ENCODE measurements at regions not wholly inside any gene's neighbourhood (a gene's known extent, or its start where the extent isn't known, plus 50 kb on each side); places are given as distances from the start of the nearest gene placed in this dataset.
"Not testable (repeated sequence)": the region's sequence is repeated elsewhere in the genome, so short reads cannot be mapped to it uniquely, and the experiment has no call there.

DNA sequence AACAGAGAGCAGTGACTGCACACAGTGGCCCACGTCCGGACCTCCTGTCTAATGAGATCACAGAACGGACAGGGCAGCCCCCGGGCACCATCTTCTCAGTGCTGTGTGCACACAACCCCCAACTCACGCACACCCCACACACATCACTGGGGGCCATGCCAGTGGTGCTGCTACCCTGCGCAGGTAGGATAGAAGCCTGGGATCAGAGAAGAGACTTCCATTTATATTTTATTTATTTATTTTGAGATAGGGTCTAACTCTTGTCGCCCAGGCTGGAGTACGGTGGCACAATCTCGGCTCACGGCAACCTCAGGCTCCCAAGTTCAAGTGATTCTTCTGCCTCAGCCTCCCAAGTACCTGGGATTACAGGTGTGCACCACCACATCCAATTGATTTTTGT, 71.5 kb upstream of the TNK2 start:
- POLR2A ChIA-PET; CTCF ChIA-PET; DNase-seq (ENCODE audit: extremely low spot score): not testable (repeated sequence)

DNA sequence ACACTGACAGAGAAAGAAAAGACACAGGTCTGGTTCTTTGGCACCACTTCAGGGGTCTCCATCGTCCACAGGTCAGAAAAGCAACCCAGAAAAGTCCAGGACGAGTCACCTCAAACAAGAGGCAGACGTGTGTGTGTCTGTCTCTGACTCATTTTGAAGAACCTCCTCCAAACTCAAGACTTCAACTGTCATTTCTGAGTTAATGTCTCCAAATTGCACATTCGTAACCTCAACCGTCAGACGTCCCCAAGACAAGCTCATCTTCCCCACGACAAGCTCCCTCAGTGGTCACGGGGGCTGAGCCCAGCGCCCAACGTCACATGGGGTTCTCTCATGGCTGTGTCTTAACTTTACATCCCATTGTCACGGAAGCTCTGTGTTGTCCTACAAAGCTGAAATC, 70.2 kb upstream of the TNK2 start:
- POLR2A ChIA-PET; DNase-seq (ENCODE audit: extremely low spot score); CTCF ChIA-PET: not testable (repeated sequence)

DNA sequence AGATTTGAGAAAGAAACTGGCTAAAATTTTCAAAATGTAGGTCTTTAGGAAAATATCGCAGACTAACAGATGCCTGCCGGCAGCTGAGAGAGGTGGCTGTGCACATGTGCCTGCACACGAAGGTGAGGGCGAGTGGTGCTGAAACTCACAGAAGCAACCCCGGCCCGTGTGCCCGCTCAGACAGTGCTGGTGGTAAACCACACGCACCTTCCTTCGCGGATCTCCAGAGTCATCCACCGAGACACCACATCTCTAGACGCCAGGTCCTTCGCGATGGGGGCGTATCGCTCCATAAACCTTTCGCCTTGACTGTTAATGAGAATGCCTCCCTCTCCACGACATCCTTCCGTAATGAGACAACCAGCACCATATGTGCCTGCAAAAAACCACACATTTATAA, 68.5 kb upstream of the TNK2 start:
- CTCF ChIA-PET; POLR2A ChIA-PET; DNase-seq (ENCODE audit: extremely low spot score): not testable (repeated sequence)

DNA sequence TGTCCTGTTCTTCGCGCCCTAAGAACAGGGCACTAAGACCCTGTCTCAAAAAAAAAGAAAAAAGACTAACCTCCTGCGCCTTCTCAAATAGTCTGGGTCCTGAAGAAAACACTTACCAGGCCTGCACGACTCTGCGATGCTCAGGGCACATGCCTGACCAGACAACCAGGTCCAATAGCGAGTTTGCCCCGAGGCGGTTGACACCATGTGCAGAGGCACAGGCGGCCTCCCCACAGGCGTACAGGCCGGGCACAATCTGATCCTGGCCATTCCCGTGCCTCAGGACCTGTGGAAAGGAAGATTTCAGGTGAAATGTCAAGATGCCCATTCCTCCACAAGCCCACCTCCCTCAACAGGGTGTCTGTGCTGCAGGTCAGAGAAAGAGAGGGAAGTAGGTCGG, 65.9 kb upstream of the TNK2 start:
- POLR2A ChIA-PET; CTCF ChIA-PET; DNase-seq (ENCODE audit: extremely low spot score): not testable (repeated sequence)

- POLR2A ChIA-PET; CTCF ChIA-PET; DNase-seq (ENCODE audit: extremely low spot score): not testable (repeated sequence)
Observed at GRCh38 chr3:195970873-195971272, 62.5 kb upstream of the TNK2 start.

- DNase-seq (ENCODE audit: extremely low spot score); POLR2A ChIA-PET; CTCF ChIA-PET: not testable (repeated sequence)
Observed at GRCh38 chr3:195969838-195970776, 61.8 kb upstream of the TNK2 start.

DNA sequence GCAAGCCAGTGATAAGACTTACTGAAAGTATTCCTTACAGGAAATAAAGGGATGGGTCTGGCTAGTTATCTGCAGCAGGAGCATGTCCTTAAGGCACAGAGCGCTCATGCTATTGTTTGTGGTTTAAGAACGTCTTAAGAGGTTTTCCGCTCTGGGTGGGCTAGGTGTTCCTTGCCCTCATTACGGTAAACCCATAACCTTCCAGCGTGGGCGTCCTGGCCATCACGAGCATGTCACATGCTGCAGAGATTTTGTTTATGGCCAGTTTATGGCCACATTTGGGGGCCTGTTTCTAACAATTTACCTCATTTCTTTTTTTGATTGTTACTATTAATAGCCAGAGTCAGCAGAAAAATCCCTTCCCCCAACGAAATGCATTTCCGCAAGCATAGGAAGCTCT, 61.0 kb upstream of the TNK2 start:
- CTCF ChIA-PET; DNase-seq (ENCODE audit: extremely low spot score); POLR2A ChIA-PET: not testable (repeated sequence)

DNA sequence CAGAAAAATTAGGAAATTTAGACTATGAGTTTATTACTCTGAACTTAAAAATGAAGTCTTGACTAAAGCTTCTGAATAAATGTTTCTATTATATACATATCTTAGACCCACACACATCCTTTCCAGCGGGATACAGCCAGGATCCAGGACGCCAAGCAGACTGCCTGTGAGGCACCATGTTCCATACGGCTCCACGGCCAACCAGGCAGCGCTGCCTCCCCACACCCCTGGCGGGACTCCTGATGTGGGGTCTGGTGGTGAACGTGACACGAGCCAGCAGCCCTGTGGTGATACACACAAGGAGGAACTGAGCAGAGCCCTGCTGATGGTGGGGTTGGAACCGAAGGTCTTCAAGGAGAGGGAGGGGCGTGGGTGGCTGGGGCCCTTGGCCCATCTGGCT, 59.8 kb upstream of the TNK2 start:
- POLR2A ChIA-PET; DNase-seq (ENCODE audit: extremely low spot score); CTCF ChIA-PET: not testable (repeated sequence)

DNA sequence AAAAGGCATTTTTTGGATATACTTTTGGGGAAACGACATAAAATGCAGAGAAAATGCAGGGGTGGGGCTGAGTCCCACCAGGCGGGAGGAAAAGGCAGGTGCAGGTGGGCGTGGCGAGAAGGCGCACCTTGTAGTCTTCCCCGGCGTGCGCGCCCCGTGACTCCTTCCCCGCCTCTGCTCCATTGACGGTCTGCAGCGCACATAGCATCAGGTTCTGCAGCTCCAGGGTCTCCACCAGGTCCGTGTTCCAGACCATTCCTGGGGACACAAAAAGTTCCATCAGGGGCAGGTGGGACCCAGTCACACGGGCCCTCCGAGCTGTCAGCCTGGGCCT, 59.0 kb upstream of the TNK2 start:
- POLR2A ChIA-PET; CTCF ChIA-PET; DNase-seq (ENCODE audit: extremely low spot score): not testable (repeated sequence)

DNA sequence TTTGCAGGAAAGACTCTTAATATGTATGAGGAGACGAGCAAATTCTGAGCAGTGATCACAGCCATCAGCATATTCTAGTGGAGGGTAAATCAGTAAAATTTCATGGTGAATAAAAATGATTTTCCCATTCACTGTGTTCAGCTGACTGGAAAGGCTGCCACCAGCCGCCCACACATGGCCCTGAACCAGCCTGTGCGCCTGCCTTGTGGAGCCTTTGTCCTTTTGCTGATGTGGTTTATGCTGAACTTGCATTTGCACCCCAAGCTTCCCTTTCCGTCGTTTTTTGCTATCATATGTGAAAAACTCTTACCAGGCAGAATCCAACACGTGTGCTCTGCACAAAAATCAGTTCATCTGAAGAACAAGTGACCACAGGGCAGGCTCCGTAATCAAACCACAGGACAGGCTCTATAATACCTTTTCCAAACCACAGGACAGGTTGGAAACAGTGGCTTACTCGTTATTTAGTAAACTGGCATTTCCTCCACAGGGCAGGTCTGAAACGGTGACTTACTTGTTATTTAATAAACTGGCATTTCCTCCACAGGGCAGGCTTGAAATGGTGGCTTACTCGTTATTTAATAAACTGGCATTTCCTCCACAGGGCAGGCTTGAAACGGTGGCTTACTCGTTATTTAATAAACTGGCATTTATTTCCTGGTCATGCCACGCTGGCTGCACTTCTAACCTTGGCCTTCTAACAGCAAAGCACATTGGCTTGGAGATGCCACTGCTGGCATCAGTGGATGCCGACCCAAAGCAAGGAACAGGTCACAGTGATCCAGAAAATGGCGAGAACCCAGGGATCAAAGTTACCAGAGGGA, 58.4 kb upstream of the TNK2 start:
- DNase-seq (ENCODE audit: extremely low spot score); POLR2A ChIA-PET; CTCF ChIA-PET: not testable (repeated sequence)

DNA sequence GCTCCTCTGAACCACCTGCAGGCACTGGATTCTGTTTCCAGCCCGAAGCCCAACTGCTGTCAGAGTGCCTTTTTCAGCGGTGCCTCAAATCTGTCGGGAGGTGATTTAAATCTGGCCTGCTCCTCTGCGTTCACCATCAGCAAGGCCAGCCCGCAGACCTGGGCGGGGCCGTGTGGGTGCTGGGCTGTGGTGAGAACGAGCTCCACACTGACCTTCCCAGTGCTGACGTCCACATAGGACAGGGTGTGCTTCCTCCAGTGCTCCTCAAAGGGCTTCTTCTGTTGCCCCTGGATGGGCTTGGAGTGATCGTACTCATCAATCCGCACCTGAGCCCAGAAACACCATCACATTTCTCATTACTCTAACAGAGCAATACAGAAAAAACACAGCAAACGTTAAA, 56.9 kb upstream of the TNK2 start:
- DNase-seq (ENCODE audit: extremely low spot score); CTCF ChIA-PET; POLR2A ChIA-PET: not testable (repeated sequence)

- DNase-seq (ENCODE audit: extremely low spot score); POLR2A ChIA-PET; CTCF ChIA-PET: not testable (repeated sequence)
Observed at GRCh38 chr3:195964318-195965107, 56.2 kb upstream of the TNK2 start.

DNA sequence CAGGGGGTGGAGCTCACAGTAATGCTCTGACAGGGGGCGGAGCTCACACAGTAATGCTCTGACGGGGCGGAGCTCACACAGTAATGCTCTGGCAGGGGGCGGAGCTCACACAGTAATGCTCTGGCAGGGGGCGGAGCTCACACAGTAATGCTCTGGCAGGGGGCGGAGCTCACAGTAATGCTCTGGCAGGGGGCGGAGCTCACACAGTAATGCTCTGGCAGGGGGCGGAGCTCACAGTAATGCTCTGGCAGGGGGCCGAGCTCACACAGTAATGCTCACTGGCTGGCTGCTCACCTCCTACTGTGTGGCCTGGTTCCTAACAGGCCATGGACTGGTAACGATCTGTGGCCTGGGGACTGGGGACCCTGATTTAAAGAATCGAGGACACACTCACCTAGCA, 53.9 kb upstream of the TNK2 start:
- CTCF ChIA-PET; POLR2A ChIA-PET; DNase-seq (ENCODE audit: extremely low spot score): not testable (repeated sequence)

GRCh38 chr3:195960971-195961775, 52.8 kb upstream of the TNK2 start:
- CTCF ChIA-PET, POLR2A ChIA-PET: not testable (repeated sequence)
- peak; percentile 3 for DNase-seq (ENCODE audit: extremely low spot score)

DNA sequence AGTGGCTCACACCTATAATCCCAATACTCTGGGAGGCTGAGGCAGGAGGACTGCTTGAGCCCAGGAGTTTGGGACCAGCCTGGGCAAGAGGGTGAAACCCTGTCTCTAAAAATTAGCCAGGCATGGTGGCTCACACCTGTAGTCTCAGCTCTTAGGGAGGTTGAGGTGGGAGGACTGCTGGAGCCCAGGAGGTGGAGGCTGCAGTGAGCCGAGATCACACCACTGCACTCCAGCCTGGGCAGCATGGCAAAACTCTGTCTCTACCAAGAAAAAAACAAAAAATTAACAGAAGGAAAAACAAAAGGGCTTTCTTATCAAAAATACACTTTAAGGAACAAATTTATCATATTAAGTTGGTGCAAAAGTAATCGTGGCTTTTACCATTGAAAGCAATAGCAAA, 51.8 kb upstream of the TNK2 start:
- POLR2A ChIA-PET; DNase-seq (ENCODE audit: extremely low spot score); CTCF ChIA-PET: not testable (repeated sequence)

DNA sequence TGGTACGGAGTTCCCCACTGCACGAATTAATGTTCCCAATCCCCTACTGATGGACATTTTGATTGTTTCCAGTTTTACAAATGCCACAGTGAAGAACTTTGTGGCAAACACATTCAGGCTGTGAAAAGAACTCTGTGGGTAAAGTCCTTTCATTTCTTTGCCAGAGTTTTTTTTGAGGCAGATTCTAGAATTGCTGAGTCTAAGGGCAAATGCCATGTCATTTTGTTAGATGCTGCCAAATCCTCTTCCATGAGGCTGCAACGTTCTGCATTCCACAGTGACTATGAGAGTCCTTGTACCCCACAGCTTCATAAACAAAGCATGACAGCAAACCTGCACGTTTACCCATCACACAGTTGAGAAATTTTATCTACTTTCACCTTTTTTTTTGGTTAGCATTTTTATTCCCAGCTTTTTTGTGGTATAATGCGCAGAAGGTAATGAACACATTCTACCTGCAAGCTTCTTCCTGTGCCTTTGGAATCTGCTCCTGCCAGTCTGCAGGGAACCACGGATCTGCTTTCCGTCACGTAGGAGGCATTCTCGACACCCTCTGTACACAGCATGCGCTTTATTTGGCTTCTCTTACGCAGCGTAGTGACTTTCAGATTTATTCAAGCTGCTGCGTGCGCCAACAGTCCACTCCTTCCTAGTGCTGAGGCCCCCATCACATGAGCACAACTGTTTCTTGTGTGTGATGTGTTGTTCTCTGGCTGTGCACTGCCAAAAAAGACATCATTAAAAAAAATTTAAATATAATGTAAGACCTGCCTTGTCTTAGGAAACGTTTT, 51.2 kb upstream of the TNK2 start:
- POLR2A ChIA-PET; DNase-seq (ENCODE audit: extremely low spot score); CTCF ChIA-PET: not testable (repeated sequence)

GRCh38 chr3:195958736-195959135, 50.4 kb upstream of the TNK2 start:
- DNase-seq (ENCODE audit: extremely low spot score); POLR2A ChIA-PET; CTCF ChIA-PET: not testable (repeated sequence)

Data from HEK293T (cell line).